Naive thymus-derived CD4-positive, alpha-beta T cell (primary cell): ENCODE measurements at regions not wholly inside any gene's neighbourhood (a gene's known extent, or its start where the extent isn't known, plus 50 kb on each side); places are given as distances from the start of the nearest gene placed in this dataset.

ENCODE experiments used
- ATAC-seq: fragments of 150-1000 bp; cut with Tn5 transposase; 2 replicates; pipeline ENCODE4 v1.10.0; 2021; ENCODE audit warnings: mild to moderate bottlenecking, moderate library complexity
- CTCF ChIA-PET: fragments of 350-600 bp; sonication (Branson Sonifier 250); formaldehyde crosslinking; loops from one replicate; lab custom pipeline; 2021; ENCODE audit warnings: antibody characterized with exemption; lab: Charles Lee
- POLR2A ChIA-PET: fragments of 350-600 bp; sonication (Branson Sonifier 250); formaldehyde crosslinking; loops from one replicate; lab custom pipeline; 2021; ENCODE audit warnings: antibody characterized with exemption, inconsistent platforms; lab: Charles Lee
- DNase-seq, 9 donors: peaks; one replicate each; pipeline versions ENCODE4 v3.0.0 to v3.0.0-alpha.2; 2020 to 2022; ENCODE audit warnings: mixed read lengths in 1 of 9
- H3K27ac ChIP-seq: one replicate; pipeline ENCODE4 v1.7.0; 2013; ENCODE audit warnings: mild to moderate bottlenecking, low read depth, low read length, moderate library complexity
- H3K27me3 ChIP-seq, 2 donors: one replicate each; pipeline ENCODE4 v1.7.0; 2013; ENCODE audit warnings: low read length in 2 of 2, mild to moderate bottlenecking in 2 of 2, moderate library complexity in 2 of 2; ENCODE audit not compliant: control insufficient read depth in 2 of 2, insufficient read depth in 2 of 2
- H3K36me3 ChIP-seq, 3 experiments: 1 replicate in 2 of 3; 2 replicates in 1 of 3; pipeline ENCODE4 v1.7.0; 2013; ENCODE audit warnings: low read length in 3 of 3, mild to moderate bottlenecking in 3 of 3, moderate library complexity in 1 of 3; ENCODE audit not compliant: insufficient read depth in 3 of 3, control insufficient read depth in 2 of 3
- H3K4me1 ChIP-seq, 2 donors: one replicate each; pipeline ENCODE4 v1.7.0; 2013; ENCODE audit warnings: low read length in 2 of 2, mild to moderate bottlenecking in 2 of 2, moderate library complexity in 1 of 2; ENCODE audit not compliant: control insufficient read depth in 2 of 2, insufficient read depth in 2 of 2
- H3K4me3 ChIP-seq: 2 replicates; pipeline ENCODE4 v1.7.0; 2013; ENCODE audit warnings: mild to moderate bottlenecking, low read length
- H3K9me3 ChIP-seq, 3 experiments: 1 replicate in 2 of 3; 2 replicates in 1 of 3; pipeline ENCODE4 v1.7.0; 2013; ENCODE audit warnings: low read length in 3 of 3; ENCODE audit not compliant: control insufficient read depth in 2 of 3
- H3K27ac Mint-ChIP-seq, 9 donors: one replicate each; pipeline ENCODE4 v1.8.0; 2020 to 2022; ENCODE audit warnings: mixed read lengths in 9 of 9, mild to moderate bottlenecking in 8 of 9, moderate library complexity in 5 of 9, inconsistent platforms in 2 of 9
- H3K27me3 Mint-ChIP-seq, 5 donors: one replicate each; pipeline ENCODE4 v1.8.0; 2021 to 2022; ENCODE audit warnings: mixed read lengths in 5 of 5, mild to moderate bottlenecking in 1 of 5
- H3K36me3 Mint-ChIP-seq, 5 donors: one replicate each; pipeline ENCODE4 v1.8.0; 2020 to 2022; ENCODE audit warnings: mixed read lengths in 5 of 5, mild to moderate bottlenecking in 3 of 5, inconsistent platforms in 1 of 5
- H3K4me1 Mint-ChIP-seq, 7 donors: one replicate each; pipeline ENCODE4 v1.8.0; 2020 to 2022; ENCODE audit warnings: mixed read lengths in 7 of 7, mild to moderate bottlenecking in 3 of 7, inconsistent platforms in 1 of 7
- H3K4me3 Mint-ChIP-seq, 10 donors: one replicate each; pipeline ENCODE4 v1.8.0; 2020 to 2022; ENCODE audit warnings: mild to moderate bottlenecking in 10 of 10, mixed read lengths in 10 of 10, moderate library complexity in 6 of 10, inconsistent platforms in 2 of 10
- H3K9me3 Mint-ChIP-seq, 11 donors: one replicate each; pipeline ENCODE4 v1.8.0; 2020 to 2022; ENCODE audit warnings: mixed read lengths in 11 of 11, mild to moderate bottlenecking in 4 of 11, inconsistent platforms in 1 of 11, moderate library complexity in 1 of 11
- intact Hi-C, 2 donors: fragments of 100-400 bp; cut with micrococcal nuclease; formaldehyde crosslinking; loops; one replicate each; pipeline ENCODE4 v1.15.1; 2023

GRCh38 chr2:67638146-67638545 lies 241.0 kb downstream of the ETAA1 start:
- DNase-seq (no peak), ATAC-seq (no peak)
- no peaks in the 10 kb centered on the region for H3K4me1 ChIP-seq
- H3K36me3 Mint-ChIP-seq: no peaks in the 10 kb centered on the region
- H3K9me3 Mint-ChIP-seq: peaks cover 0 to 5% (median 0%) of the 10 kb centered on the region in 11 donors
- peaks cover 0 to 4% (median 0%) of the 10 kb centered on the region in 5 donors for H3K27me3 Mint-ChIP-seq
- H3K9me3 ChIP-seq: no peaks in the 10 kb centered on the region
- H3K27ac Mint-ChIP-seq: no peak overlapping the region
- no peaks in the 10 kb centered on the region for H3K27me3 ChIP-seq
- H3K36me3 ChIP-seq: no peaks in the 10 kb centered on the region
- no peak overlapping the region for H3K4me3 ChIP-seq
- no peak overlapping the region for H3K4me3 Mint-ChIP-seq
- CTCF ChIA-PET: no interaction called here
- H3K27ac ChIP-seq: no peak overlapping the region
- no peaks in the 10 kb centered on the region for H3K4me1 Mint-ChIP-seq
- intact Hi-C loops: no loop called here
- POLR2A ChIA-PET: no interaction called here

- peaks cover 0 to 2% (median 0%) of the 10 kb centered on the region in 7 donors for H3K4me1 Mint-ChIP-seq
- H3K4me1 ChIP-seq: no peaks in the 10 kb centered on the region
- no peak for ATAC-seq
- H3K4me3 ChIP-seq: no peak overlapping the region
- intact Hi-C loops: no loop called here
- H3K27me3 Mint-ChIP-seq: peaks cover 0 to 1% (median 0%) of the 10 kb centered on the region in 5 donors
- H3K27ac ChIP-seq: no peak overlapping the region
- H3K9me3 ChIP-seq: peaks cover 0 to 4% (median 0%) of the 10 kb centered on the region in 3 experiments
- H3K27ac Mint-ChIP-seq: no peak overlapping the region
- peaks cover 0 to 4% (median 0%) of the 10 kb centered on the region in 5 donors for H3K36me3 Mint-ChIP-seq
- POLR2A ChIA-PET: no interaction called here
- CTCF ChIA-PET: no interaction called here
- H3K9me3 Mint-ChIP-seq: peaks cover 0 to 6% (median under 1%) of the 10 kb centered on the region in 11 donors
- no peaks in the 10 kb centered on the region for H3K36me3 ChIP-seq
- no peak for DNase-seq
- H3K4me3 Mint-ChIP-seq: no peak overlapping the region
- no peaks in the 10 kb centered on the region for H3K27me3 ChIP-seq
Observed at GRCh38 chr2:67641312-67642045, 244.3 kb downstream of the ETAA1 start.

- POLR2A ChIA-PET: no interaction called here
- no peak for DNase-seq
- Mint-ChIP-seq H3K27me3 (peaks cover 0 to 4% (median 0%) of the 10 kb centered on the region in 5 donors), H3K4me3 (no peak overlapping the region), H3K4me1 (peaks cover 0 to 2% (median 0%) of the 10 kb centered on the region in 7 donors), H3K9me3 (peaks cover 0 to 11% (median 5%) of the 10 kb centered on the region in 11 donors), H3K36me3 (peaks cover 0 to 7% (median 0%) of the 10 kb centered on the region in 5 donors), H3K27ac (no peak overlapping the region)
- H3K27ac ChIP-seq: no peak overlapping the region
- H3K4me1 ChIP-seq: no peaks in the 10 kb centered on the region
- no peaks in the 10 kb centered on the region for H3K36me3 ChIP-seq
- H3K4me3 ChIP-seq: no peak overlapping the region
- ATAC-seq: no peak
- intact Hi-C loops: no loop called here
- no peaks in the 10 kb centered on the region for H3K27me3 ChIP-seq
- CTCF ChIA-PET: no interaction called here
- H3K9me3 ChIP-seq: peaks cover 0 to 10% (median 0%) of the 10 kb centered on the region in 3 experiments
Observed at GRCh38 chr2:67642046-67642382, 244.9 kb downstream of the ETAA1 start.

- Mint-ChIP-seq H3K27ac (peak overlapping the region in 1 of 9 donors; percentile 23), H3K36me3 (peaks cover 0 to 7% (median 0%) of the 10 kb centered on the region in 5 donors), H3K9me3 (peaks cover 0 to 14% (median 6%) of the 10 kb centered on the region in 11 donors), H3K4me3 (no peak overlapping the region), H3K27me3 (peaks cover 0 to 4% (median 0%) of the 10 kb centered on the region in 5 donors), H3K4me1 (peaks cover 0 to 2% (median 0%) of the 10 kb centered on the region in 7 donors)
- ChIA-PET POLR2A (no interaction called here), CTCF (no interaction called here)
- Histone ChIP-seq H3K27ac (no peak overlapping the region), H3K4me3 (no peak overlapping the region), H3K36me3 (no peaks in the 10 kb centered on the region), H3K9me3 (peaks cover 0 to 12% (median 0%) of the 10 kb centered on the region in 3 experiments), H3K4me1 (no peaks in the 10 kb centered on the region), H3K27me3 (no peaks in the 10 kb centered on the region)
- DNase-seq: no peak
- no peak for ATAC-seq
- intact Hi-C loops: no loop called here
Observed at GRCh38 chr2:67642961-67643360, 245.8 kb downstream of the ETAA1 start.

- no peaks in the 10 kb centered on the region for H3K36me3 ChIP-seq
- no peak for ATAC-seq
- POLR2A ChIA-PET: no interaction called here
- peaks cover 0 to 12% (median 0%) of the 10 kb centered on the region in 3 experiments for H3K9me3 ChIP-seq
- Mint-ChIP-seq H3K27ac (no peak overlapping the region), H3K36me3 (peaks cover 0 to 7% (median 0%) of the 10 kb centered on the region in 5 donors), H3K27me3 (peaks cover 0 to 12% (median 5%) of the 10 kb centered on the region in 5 donors), H3K4me3 (no peak overlapping the region), H3K4me1 (peaks cover 0 to 2% (median 0%) of the 10 kb centered on the region in 7 donors), H3K9me3 (peaks cover 0 to 14% (median 6%) of the 10 kb centered on the region in 11 donors)
- CTCF ChIA-PET: no interaction called here
- no peak overlapping the region for H3K4me3 ChIP-seq
- no peaks in the 10 kb centered on the region for H3K4me1 ChIP-seq
- no peak overlapping the region for H3K27ac ChIP-seq
- H3K27me3 ChIP-seq: no peaks in the 10 kb centered on the region
- no peak for DNase-seq
- intact Hi-C loops: no loop called here
Observed at GRCh38 chr2:67645280-67646138, 248.4 kb downstream of the ETAA1 start.

- H3K27me3 Mint-ChIP-seq: peaks cover 0 to 19% (median 5%) of the 10 kb centered on the region in 5 donors
- H3K4me3 Mint-ChIP-seq: no peak overlapping the region
- H3K9me3 Mint-ChIP-seq: peaks cover 0 to 14% (median 6%) of the 10 kb centered on the region in 11 donors
- H3K27ac Mint-ChIP-seq: no peak overlapping the region
- ChIA-PET CTCF (no interaction called here), POLR2A (no interaction called here)
- Histone ChIP-seq H3K9me3 (peaks cover 0 to 12% (median 0%) of the 10 kb centered on the region in 3 experiments), H3K27ac (no peak overlapping the region), H3K27me3 (no peaks in the 10 kb centered on the region), H3K36me3 (no peaks in the 10 kb centered on the region), H3K4me1 (no peaks in the 10 kb centered on the region), H3K4me3 (no peak overlapping the region)
- H3K4me1 Mint-ChIP-seq: peaks cover 0 to 5% (median 0%) of the 10 kb centered on the region in 7 donors
- H3K36me3 Mint-ChIP-seq: peaks cover 0 to 7% (median 0%) of the 10 kb centered on the region in 5 donors
- ATAC-seq (no peak), DNase-seq (no peak)
- intact Hi-C loops: no loop called here
Observed at GRCh38 chr2:67646714-67647333, 249.7 kb downstream of the ETAA1 start.
